Erythroblast (primary cell): ENCODE measurements at regions not wholly inside any gene's neighbourhood (a gene's known extent, or its start where the extent isn't known, plus 50 kb on each side); places are given as distances from the start of the nearest gene placed in this dataset.

Experiments
- GATA1 ChIP-seq: IDR thresholded peaks from 2 replicates; pipeline ENCODE4 v1.6.1; 2011; ENCODE audit warnings: low read depth, mild to moderate bottlenecking, control low read depth, low read length, moderate library complexity
- POLR2A ChIP-seq: IDR thresholded peaks from 2 replicates; pipeline ENCODE4 v1.6.1; 2011; ENCODE audit warnings: mild to moderate bottlenecking, low read length

DNA sequence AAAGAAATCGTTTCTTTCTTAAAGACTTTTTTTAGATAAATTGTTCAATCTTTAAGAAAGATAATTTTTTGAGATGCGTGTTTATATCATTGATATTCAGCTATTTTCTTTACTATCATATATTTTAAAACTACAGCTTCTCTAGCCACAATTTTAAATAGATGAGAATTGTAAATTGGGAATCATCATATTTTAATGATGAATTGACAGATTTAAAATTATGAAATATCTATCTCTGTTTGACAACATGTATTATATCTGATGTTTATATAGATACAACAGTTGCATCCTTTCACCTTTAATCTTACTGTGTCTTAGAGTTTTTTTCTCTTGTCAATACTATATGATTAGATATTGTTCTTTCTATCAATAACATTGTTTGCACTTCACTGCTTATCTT lies 762.3 kb upstream of the GJE1 start:
- no peak for TF ChIP-seq POLR2A
- no peak for TF ChIP-seq GATA1
